ENCODE measurements at regions not wholly inside any gene's neighbourhood (a gene's known extent, or its start where the extent isn't known, plus 50 kb on each side); places are given as distances from the start of the nearest gene placed in this dataset.

GRCh38 chr1:118404024-118404423, 219.0 kb upstream of the SPAG17 start:
- no peak for TF ChIP-seq CTCF (IDR thresholded peaks at IDR 0.05)
- TF ChIP-seq POLR2A (IDR thresholded peaks at IDR 0.05), result no peak

All from lower leg skin (tissue), 3 donors.